Retinal pigment epithelial cell (primary cell): ENCODE measurements at regions not wholly inside any gene's neighbourhood (a gene's known extent, or its start where the extent isn't known, plus 50 kb on each side); places are given as distances from the start of the nearest gene placed in this dataset.

Source experiments
- DNase-seq: peaks from one replicate; pipeline ENCODE4 v3.0.0-alpha.2; 2010; ENCODE audit warnings: low read depth
- H3K4me3 ChIP-seq: 2 replicates; pipeline ENCODE4 v1.5.1; 2011; ENCODE audit warnings: mild to moderate bottlenecking, low read length, control low read depth, moderate library complexity
- CTCF ChIP-seq: conservative IDR thresholded peaks from 2 replicates; pipeline ENCODE4 v1.5.1; 2011; ENCODE audit warnings: low read depth, low read length, control low read depth, inconsistent platforms

GRCh38 chr3:18225709-18226108 lies 199.4 kb downstream of the SATB1 start:
- H3K4me3 ChIP-seq = no peak overlapping the region
- no peak for DNase-seq
- no peak for TF ChIP-seq CTCF

- H3K4me3 ChIP-seq = no peak overlapping the region
- TF ChIP-seq CTCF = no peak
- no peak for DNase-seq
Measured at GRCh38 chr3:18224426-18224825, 200.7 kb downstream of the SATB1 start.

- no peak for TF ChIP-seq CTCF
- DNase-seq = no peak
- H3K4me3 ChIP-seq = no peak overlapping the region
Measured at GRCh38 chr3:18223974-18224373, 201.2 kb downstream of the SATB1 start.

GRCh38 chr3:18223571-18223970 lies 201.6 kb downstream of the SATB1 start:
- no peak overlapping the region for H3K4me3 ChIP-seq
- no peak for TF ChIP-seq CTCF
- DNase-seq = no peak

GRCh38 chr3:18222686-18223085 lies 202.5 kb downstream of the SATB1 start:
- TF ChIP-seq CTCF = no peak
- H3K4me3 ChIP-seq = no peak overlapping the region
- no peak for DNase-seq

- no peak for DNase-seq
- no peak overlapping the region for H3K4me3 ChIP-seq
- no peak for TF ChIP-seq CTCF
Measured at GRCh38 chr3:18217507-18218174, 207.5 kb downstream of the SATB1 start.

GRCh38 chr3:18216996-18217395 lies 208.1 kb downstream of the SATB1 start:
- TF ChIP-seq CTCF = no peak
- no peak for DNase-seq
- H3K4me3 ChIP-seq = no peak overlapping the region
